IMR-90 (cell line): ENCODE measurements at regions not wholly inside any gene's neighbourhood (a gene's known extent, or its start where the extent isn't known, plus 50 kb on each side); places are given as distances from the start of the nearest gene placed in this dataset.

Experiments used
- ATAC-seq: fragments of 200-7000 bp; cut with Tn5 transposase; 2 replicates; pipeline ENCODE4 v1.9.1; 2020; ENCODE audit warnings: low read depth, mild to moderate bottlenecking, moderate library complexity
- BruUV-seq: library from RNA; stranded (reverse); fragments of 400-500 nt; replicated peaks from 2 replicates; lab custom pipeline; 2021; lab: Mats Ljungman, UMichigan
- CTCF ChIA-PET: fragments of 300-600 bp; formaldehyde crosslinking; extraction: SDS; loops from one replicate; lab custom pipeline; 2021; ENCODE audit warnings: antibody characterized with exemption; lab: Yijun Ruan, JAX
- POLR2A ChIA-PET: fragments of 300-600 bp; sonication (Branson Sonifier 250); formaldehyde crosslinking; loops from one replicate; lab custom pipeline; 2022; ENCODE audit warnings: antibody characterized with exemption; ENCODE audit not compliant: unreplicated experiment; lab: Charles Lee
- DNase-seq: peaks from one replicate; pipeline ENCODE4 v3.0.0; 2013
- H2AFZ ChIP-seq: replicated peaks from 2 replicates; pipeline ENCODE3; 2013; ENCODE audit warnings: low read length, mild to moderate bottlenecking; ENCODE audit not compliant: poor library complexity
- H2AK5ac ChIP-seq: 2 replicates; pipeline ENCODE4 v1.6.1; 2013; ENCODE audit warnings: low read depth, low read length, inconsistent platforms
- H2AK9ac ChIP-seq: replicated peaks from 2 replicates; pipeline ENCODE3; 2013; ENCODE audit warnings: mild to moderate bottlenecking, low read depth, low read length, moderate library complexity; ENCODE audit not compliant: poor library complexity
- H2BK120ac ChIP-seq: 2 replicates; pipeline ENCODE4 v1.6.1; 2013; ENCODE audit warnings: low read depth, low read length, inconsistent platforms
- H2BK15ac ChIP-seq: 3 replicates; pipeline ENCODE4 v1.6.1; 2013; ENCODE audit warnings: low read depth, low read length, inconsistent platforms
- H2BK20ac ChIP-seq: 2 replicates; pipeline ENCODE4 v1.6.1; 2013; ENCODE audit warnings: low read depth, mild to moderate bottlenecking, inconsistent platforms, low read length, moderate library complexity
- H2BK5ac ChIP-seq: 2 replicates; pipeline ENCODE4 v1.6.1; 2013; ENCODE audit warnings: mild to moderate bottlenecking, low read depth, low read length, inconsistent platforms; ENCODE audit not compliant: poor library complexity, severe bottlenecking
- H3K14ac ChIP-seq: replicated peaks from 2 replicates; pipeline ENCODE4 v1.6.1; 2013; ENCODE audit warnings: low read depth, low read length, inconsistent platforms
- H3K18ac ChIP-seq: 2 replicates; pipeline ENCODE4 v1.6.1; 2013; ENCODE audit warnings: low read depth, low read length, control low read depth
- H3K23ac ChIP-seq: 2 replicates; pipeline ENCODE4 v1.6.1; 2013; ENCODE audit warnings: low read depth, low read length, inconsistent platforms
- H3K27ac ChIP-seq: 2 replicates; pipeline ENCODE4 v1.5.1; 2013; ENCODE audit warnings: mild to moderate bottlenecking, control low read depth, low read length; ENCODE audit not compliant: insufficient read depth
- H3K27me3 ChIP-seq: 2 replicates; pipeline ENCODE4 v1.6.1; 2013; ENCODE audit warnings: low read length; ENCODE audit not compliant: control insufficient read depth, insufficient read depth
- H3K36me3 ChIP-seq: 2 replicates; pipeline ENCODE4 v1.6.1; 2013; ENCODE audit warnings: low read length, mixed read lengths; ENCODE audit not compliant: control insufficient read depth, insufficient read depth
- H3K4ac ChIP-seq: 2 replicates; pipeline ENCODE4 v1.6.1; 2013; ENCODE audit warnings: low read depth, low read length, inconsistent platforms
- H3K4me1 ChIP-seq: 2 replicates; pipeline ENCODE4 v1.6.1; 2013; ENCODE audit warnings: low read length, mixed read lengths; ENCODE audit not compliant: control insufficient read depth, insufficient read depth
- H3K4me2 ChIP-seq: 2 replicates; pipeline ENCODE4 v1.6.1; 2013; ENCODE audit warnings: low read depth, mild to moderate bottlenecking, control low read depth, low read length, moderate library complexity
- H3K4me3 ChIP-seq: 2 replicates; pipeline ENCODE4 v1.5.1; 2013; ENCODE audit warnings: low read depth, mild to moderate bottlenecking, control low read depth, low read length, moderate library complexity; ENCODE audit not compliant: insufficient read depth
- H3K56ac ChIP-seq: 2 replicates; pipeline ENCODE4 v1.6.1; 2013; ENCODE audit warnings: low read length, inconsistent platforms; ENCODE audit not compliant: insufficient read depth; ENCODE audit errors: extremely low read depth
- H3K79me1 ChIP-seq, 2 experiments: 2 replicates each; pipeline ENCODE4 v1.6.1; 2013; ENCODE audit warnings: low read length in 2 of 2, inconsistent platforms in 1 of 2, low read depth in 1 of 2
- H3K9ac ChIP-seq: 2 replicates; pipeline ENCODE4 v1.6.1; 2013; ENCODE audit warnings: low read depth, low read length, control low read depth
- H3K9me1 ChIP-seq: 2 replicates; pipeline ENCODE4 v1.6.1; 2013; ENCODE audit warnings: low read length, inconsistent platforms; ENCODE audit not compliant: insufficient read depth
- H3K9me3 ChIP-seq: 2 replicates; pipeline ENCODE4 v1.6.1; 2013; ENCODE audit warnings: low read length; ENCODE audit not compliant: control insufficient read depth, insufficient read depth
- H4K20me1 ChIP-seq: 2 replicates; pipeline ENCODE4 v1.6.1; 2013; ENCODE audit warnings: low read length, inconsistent platforms; ENCODE audit not compliant: insufficient read depth
- H4K5ac ChIP-seq: 2 replicates; pipeline ENCODE4 v1.6.1; 2013; ENCODE audit warnings: mild to moderate bottlenecking, low read depth, low read length, control low read depth
- H4K8ac ChIP-seq, 2 experiments: 2 replicates each; pipeline ENCODE4 v1.6.1; 2013; ENCODE audit warnings: low read depth in 2 of 2, low read length in 2 of 2, control low read depth in 1 of 2, inconsistent platforms in 1 of 2
- H4K91ac ChIP-seq: 2 replicates; pipeline ENCODE4 v1.6.1; 2013; ENCODE audit warnings: low read depth, low read length, inconsistent platforms; ENCODE audit not compliant: insufficient read depth
- BHLHE40 ChIP-seq: fragments of 150-350 bp; IDR thresholded peaks from 2 replicates; pipeline ENCODE4 v1.6.1; 2016; ENCODE audit warnings: mild to moderate bottlenecking, low read depth, low read length
- CEBPB ChIP-seq: IDR thresholded peaks from 2 replicates; pipeline ENCODE4 v1.6.1; 2012; ENCODE audit warnings: low read depth, low read length, improper control_type of control experiment
- CHD1 ChIP-seq: IDR thresholded peaks from 2 replicates; pipeline ENCODE4 v1.6.1; 2012; ENCODE audit warnings: low read depth, low read length, improper control_type of control experiment
- CTCF ChIP-seq: conservative IDR thresholded peaks from 2 replicates; pipeline ENCODE4 v1.5.1; 2012; ENCODE audit warnings: mild to moderate bottlenecking, low read depth, low read length, improper control_type of control experiment
- FOS ChIP-seq: fragments of 150-350 bp; IDR thresholded peaks from 2 replicates; pipeline ENCODE4 v1.6.1; 2016; ENCODE audit warnings: low read depth, low read length
- MAFK ChIP-seq: IDR thresholded peaks from 2 replicates; pipeline ENCODE4 v1.6.1; 2012; ENCODE audit warnings: low read depth, low read length, improper control_type of control experiment
- MAZ ChIP-seq: IDR thresholded peaks from 2 replicates; pipeline ENCODE4 v1.6.1; 2012; ENCODE audit warnings: low read depth, mild to moderate bottlenecking, low read length, improper control_type of control experiment, moderate library complexity, borderline replicate concordance
- MXI1 ChIP-seq: IDR thresholded peaks from 2 replicates; pipeline ENCODE4 v1.6.1; 2012; ENCODE audit warnings: low read depth, mild to moderate bottlenecking, low read length, moderate library complexity, borderline replicate concordance
- NFE2L2 ChIP-seq: fragments of 150-350 bp; IDR thresholded peaks from 2 replicates; pipeline ENCODE4 v1.6.1; 2016; ENCODE audit warnings: low read depth, mild to moderate bottlenecking, low read length
- POLR2A ChIP-seq: IDR thresholded peaks from 2 replicates; pipeline ENCODE4 v1.6.1; 2012; ENCODE audit warnings: mild to moderate bottlenecking, low read depth, low read length
- RAD21 ChIP-seq: IDR thresholded peaks from 2 replicates; pipeline ENCODE4 v1.6.1; 2012; ENCODE audit warnings: low read length, improper control_type of control experiment
- RCOR1 ChIP-seq: IDR thresholded peaks from 2 replicates; pipeline ENCODE4 v1.6.1; 2012; ENCODE audit warnings: mild to moderate bottlenecking, low read length, improper control_type of control experiment; ENCODE audit not compliant: insufficient replicate concordance
- RFX5 ChIP-seq: IDR thresholded peaks from 2 replicates; pipeline ENCODE4 v1.8.0; 2012; ENCODE audit warnings: low read depth, mild to moderate bottlenecking, low read length, moderate library complexity
- SMC3 ChIP-seq: fragments of 150-350 bp; IDR thresholded peaks from 2 replicates; pipeline ENCODE4 v1.6.1; 2016; ENCODE audit warnings: low read depth, mild to moderate bottlenecking, antibody characterized with exemption, low read length, moderate library complexity
- USF2 ChIP-seq: fragments of 150-350 bp; IDR thresholded peaks from 2 replicates; pipeline ENCODE4 v1.6.1; 2017; ENCODE audit warnings: mild to moderate bottlenecking, antibody characterized with exemption, low read length, low read depth
- WGBS, 2 experiments: methylation state at CpG; one replicate each; pipeline versions ENCODE4 v1.1.5 to v1.1.7; 2013; ENCODE audit warnings: missing lambda C conversion rate in 2 of 2; ENCODE audit not compliant: insufficient read length in 1 of 2; ENCODE audit errors: extremely low coverage in 2 of 2; 5-methylcytosine and 5-hydroxymethylcytosine counted together
- dilution Hi-C: fragments of 300-500 bp; cut with HindIII; formaldehyde crosslinking; loops from one replicate; pipeline ENCODE4 v1.14.3; 2018; ENCODE audit warnings: low sequenced_read_pairs; ENCODE audit not compliant: unreplicated experiment
- in situ Hi-C: fragments of 300-500 bp; cut with MboI; formaldehyde crosslinking; loops from 3 replicates; pipeline ENCODE4 v1.14.3; 2019; ENCODE audit warnings: low sequenced_read_pairs, inconsistent platforms, mixed read lengths
- intact Hi-C: fragments of 100-400 bp; cut with micrococcal nuclease; formaldehyde crosslinking; loops from 2 replicates; pipeline ENCODE4 v1.10.0; 2022
- TF ChIP-seq, protein P1 (sequence below): fragments of 150-350 bp; IDR thresholded peaks from 2 replicates; pipeline ENCODE4 v1.6.1; 2016; ENCODE audit warnings: low read depth, mild to moderate bottlenecking, low read length, moderate library complexity, borderline replicate concordance

DNA sequence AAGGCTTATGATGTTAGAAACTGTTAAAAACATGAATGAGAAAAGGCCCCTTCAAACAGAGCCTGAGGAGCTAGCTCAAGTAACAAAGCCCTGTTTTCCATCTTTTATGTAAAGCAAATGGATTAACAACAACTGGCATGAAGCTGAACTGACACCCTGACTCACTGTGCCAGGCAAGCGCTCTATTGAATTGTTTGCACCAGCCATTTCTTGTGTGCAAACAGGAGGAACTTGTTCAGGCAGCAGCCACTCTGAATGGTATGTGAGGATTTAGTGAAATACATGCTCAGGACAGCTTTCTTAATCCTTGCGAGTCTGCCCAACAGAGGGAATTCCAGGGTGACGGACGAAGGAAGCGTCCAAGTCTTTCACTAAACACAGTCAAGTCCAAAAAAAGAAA is 291.1 kb upstream of the ADGRL2 start:
- H2AK5ac ChIP-seq = no peak overlapping the region
- BruUV-seq = no TSS peak
- H3K9ac ChIP-seq = no peak overlapping the region
- H3K9me3 ChIP-seq = no peaks in the 10 kb centered on the region
- no CpG with 5 or more reads among the region's 5 CpGs for WGBS, 2 experiments
- no peak overlapping the region for H3K4ac ChIP-seq
- in situ Hi-C loops = no loop called here
- H3K27ac ChIP-seq = no peak overlapping the region
- DNase-seq = no peak
- no peak overlapping the region for H4K91ac ChIP-seq
- H3K14ac ChIP-seq = no peak overlapping the region
- H3K79me1 ChIP-seq = no peaks in the 10 kb centered on the region
- H3K4me3 ChIP-seq = no peak overlapping the region
- H2BK20ac ChIP-seq = no peak overlapping the region
- H3K56ac ChIP-seq = no peak overlapping the region
- no peak overlapping the region for H4K5ac ChIP-seq
- H3K18ac ChIP-seq = no peak overlapping the region
- H2BK15ac ChIP-seq = no peak overlapping the region
- ATAC-seq = no peak
- H3K9me1 ChIP-seq = no peaks in the 10 kb centered on the region
- ChIA-PET CTCF (no interaction called here), POLR2A (no interaction called here)
- no peak overlapping the region for H3K23ac ChIP-seq
- H2BK120ac ChIP-seq = no peak overlapping the region
- no peaks in the 10 kb centered on the region for H4K20me1 ChIP-seq
- no peak overlapping the region for H2BK5ac ChIP-seq
- no peaks in the 10 kb centered on the region for H3K36me3 ChIP-seq
- no peak overlapping the region for H2AFZ ChIP-seq
- no peaks in the 10 kb centered on the region for H3K27me3 ChIP-seq
- intact Hi-C loops = no loop called here
- no peak overlapping the region for H3K4me2 ChIP-seq
- H2AK9ac ChIP-seq = no peak overlapping the region
- H3K4me1 ChIP-seq = no peaks in the 10 kb centered on the region
- dilution Hi-C loops = no loop called here
- H4K8ac ChIP-seq = no peak overlapping the region
- TF ChIP-seq POLR2A (no peak), NFE2L2 (no peak), RAD21 (no peak), CHD1 (no peak), USF2 (no peak), MXI1 (no peak), CTCF (no peak), SMC3 (no peak), CEBPB (no peak), MAFK (no peak), RCOR1 (no peak), BHLHE40 (no peak), MAZ (no peak), RFX5 (no peak), FOS (no peak)
- TF ChIP-seq, protein P1, sequence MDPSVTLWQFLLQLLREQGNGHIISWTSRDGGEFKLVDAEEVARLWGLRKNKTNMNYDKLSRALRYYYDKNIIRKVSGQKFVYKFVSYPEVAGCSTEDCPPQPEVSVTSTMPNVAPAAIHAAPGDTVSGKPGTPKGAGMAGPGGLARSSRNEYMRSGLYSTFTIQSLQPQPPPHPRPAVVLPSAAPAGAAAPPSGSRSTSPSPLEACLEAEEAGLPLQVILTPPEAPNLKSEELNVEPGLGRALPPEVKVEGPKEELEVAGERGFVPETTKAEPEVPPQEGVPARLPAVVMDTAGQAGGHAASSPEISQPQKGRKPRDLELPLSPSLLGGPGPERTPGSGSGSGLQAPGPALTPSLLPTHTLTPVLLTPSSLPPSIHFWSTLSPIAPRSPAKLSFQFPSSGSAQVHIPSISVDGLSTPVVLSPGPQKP = no peak
